ENCODE measurements at regions not wholly inside any gene's neighbourhood (a gene's known extent, or its start where the extent isn't known, plus 50 kb on each side); places are given as distances from the start of the nearest gene placed in this dataset.
A peak's percentile ranks its signal among the peaks of the same experiment; 100 is the strongest.

DNA sequence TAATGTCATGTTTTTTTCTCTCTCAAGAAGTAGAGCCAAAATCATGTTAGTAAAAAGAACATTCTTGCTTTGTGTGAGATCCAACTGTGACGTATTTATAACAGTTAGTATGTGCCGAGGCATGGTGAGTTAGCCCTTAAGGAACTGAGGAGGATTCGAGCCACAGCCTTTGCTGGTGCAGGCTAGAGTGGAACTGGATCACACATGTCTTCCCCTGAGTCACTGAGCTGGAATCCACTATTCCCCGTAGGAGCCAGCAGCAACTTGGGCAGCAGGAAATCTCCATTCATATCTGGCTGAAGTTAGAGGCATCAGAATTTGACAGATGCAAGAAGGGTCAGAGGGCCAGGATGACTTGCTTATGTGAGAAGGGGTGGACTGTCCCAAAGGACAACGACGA lies 144.6 kb upstream of the KIT start:
- Histone ChIP-seq H4K20me1 (ENCODE audit: insufficient read depth) (no peaks in the 10 kb centered on the region), H3K4me1 (ENCODE audit: control insufficient read depth in 1 of 2, insufficient read depth in 2 of 2, low read depth in 1 of 2, low read length in 1 of 2) (peaks cover 3 to 9% of the 10 kb centered on the region in 2 experiments; a peak in 2 of 4 replicates), H3K4me3 (ENCODE audit: low read depth in 2 of 2, low read length in 1 of 2) (no peak overlapping the region), H3K9me2 (no peaks in the 10 kb centered on the region), H3K36me3 (replicated peaks in 1 of 2; ENCODE audit: control insufficient read depth in 1 of 2, insufficient read depth in 2 of 2, low read length in 1 of 2) (no peaks in the 10 kb centered on the region), H3K9ac (no peak overlapping the region), H3K79me2 (ENCODE audit: insufficient read depth) (no peaks in the 10 kb centered on the region), H3K27me3 (ENCODE audit: insufficient read depth) (no peaks in the 10 kb centered on the region), H3K27ac (ENCODE audit: low read depth in 2 of 2, low read length in 1 of 2) (peak overlapping the region in 1 of 2 experiments; percentile 35; a peak in 2 of 4 replicates), H3F3A (replicated peaks; ENCODE audit: insufficient read depth) (no peaks in the 10 kb centered on the region), H2AFZ (ENCODE audit: low read depth) (no peak overlapping the region; the same call in 1 of the 2 replicates), H3K9me3 (no peaks in the 10 kb centered on the region), H3K4me2 (no peak overlapping the region)
- TF ChIP-seq NFIC (IDR thresholded peaks at IDR 0.05; ENCODE audit: borderline replicate concordance), result peak; percentile 49
- TF ChIP-seq, protein P1, sequence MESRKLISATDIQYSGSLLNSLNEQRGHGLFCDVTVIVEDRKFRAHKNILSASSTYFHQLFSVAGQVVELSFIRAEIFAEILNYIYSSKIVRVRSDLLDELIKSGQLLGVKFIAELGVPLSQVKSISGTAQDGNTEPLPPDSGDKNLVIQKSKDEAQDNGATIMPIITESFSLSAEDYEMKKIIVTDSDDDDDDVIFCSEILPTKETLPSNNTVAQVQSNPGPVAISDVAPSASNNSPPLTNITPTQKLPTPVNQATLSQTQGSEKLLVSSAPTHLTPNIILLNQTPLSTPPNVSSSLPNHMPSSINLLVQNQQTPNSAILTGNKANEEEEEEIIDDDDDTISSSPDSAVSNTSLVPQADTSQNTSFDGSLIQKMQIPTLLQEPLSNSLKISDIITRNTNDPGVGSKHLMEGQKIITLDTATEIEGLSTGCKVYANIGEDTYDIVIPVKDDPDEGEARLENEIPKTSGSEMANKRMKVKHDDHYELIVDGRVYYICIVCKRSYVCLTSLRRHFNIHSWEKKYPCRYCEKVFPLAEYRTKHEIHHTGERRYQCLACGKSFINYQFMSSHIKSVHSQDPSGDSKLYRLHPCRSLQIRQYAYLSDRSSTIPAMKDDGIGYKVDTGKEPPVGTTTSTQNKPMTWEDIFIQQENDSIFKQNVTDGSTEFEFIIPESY (IDR thresholded peaks at IDR 0.05; ENCODE audit: borderline replicate concordance, low read depth), result no peak
- no peak for TF ChIP-seq MEF2A (IDR thresholded peaks at IDR 0.05; ENCODE audit: borderline replicate concordance, low read depth)
- peak; percentile 76 for TF ChIP-seq FOSL2 (IDR thresholded peaks at IDR 0.05; ENCODE audit: borderline replicate concordance, low read depth)
- 0 out of 2 replicates have a peak, but pooled peaks have one; percentile 10 for TF ChIP-seq ELF1 (IDR thresholded peaks at IDR 0.05)
- peak; percentile 77 for TF ChIP-seq TCF12 (IDR thresholded peaks at IDR 0.05)
- peak; percentile 64 for TF ChIP-seq JUND (IDR thresholded peaks at IDR 0.05)
- TF ChIP-seq TEAD4 (IDR thresholded peaks at IDR 0.05; ENCODE audit: borderline replicate concordance, insufficient read depth), result 0 out of 2 replicates have a peak, but pooled peaks have one; percentile 43
- TF ChIP-seq, protein P2, sequence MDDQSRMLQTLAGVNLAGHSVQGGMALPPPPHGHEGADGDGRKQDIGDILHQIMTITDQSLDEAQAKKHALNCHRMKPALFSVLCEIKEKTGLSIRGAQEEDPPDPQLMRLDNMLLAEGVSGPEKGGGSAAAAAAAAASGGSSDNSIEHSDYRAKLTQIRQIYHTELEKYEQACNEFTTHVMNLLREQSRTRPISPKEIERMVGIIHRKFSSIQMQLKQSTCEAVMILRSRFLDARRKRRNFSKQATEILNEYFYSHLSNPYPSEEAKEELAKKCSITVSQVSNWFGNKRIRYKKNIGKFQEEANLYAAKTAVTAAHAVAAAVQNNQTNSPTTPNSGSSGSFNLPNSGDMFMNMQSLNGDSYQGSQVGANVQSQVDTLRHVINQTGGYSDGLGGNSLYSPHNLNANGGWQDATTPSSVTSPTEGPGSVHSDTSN (IDR thresholded peaks at IDR 0.05), result peak; percentile 70
- no peak for TF ChIP-seq SMC3 (IDR thresholded peaks at IDR 0.05; ENCODE audit: low read depth, low read length)
- DNase-seq, result no peak
- 36% methylated on average over 6 of the region's 6 CpGs for WGBS (ENCODE audit: low lambda C conversion rate)
- POLR2A ChIA-PET, result no interaction called here
- CTCF ChIA-PET, result no interaction called here

DNA sequence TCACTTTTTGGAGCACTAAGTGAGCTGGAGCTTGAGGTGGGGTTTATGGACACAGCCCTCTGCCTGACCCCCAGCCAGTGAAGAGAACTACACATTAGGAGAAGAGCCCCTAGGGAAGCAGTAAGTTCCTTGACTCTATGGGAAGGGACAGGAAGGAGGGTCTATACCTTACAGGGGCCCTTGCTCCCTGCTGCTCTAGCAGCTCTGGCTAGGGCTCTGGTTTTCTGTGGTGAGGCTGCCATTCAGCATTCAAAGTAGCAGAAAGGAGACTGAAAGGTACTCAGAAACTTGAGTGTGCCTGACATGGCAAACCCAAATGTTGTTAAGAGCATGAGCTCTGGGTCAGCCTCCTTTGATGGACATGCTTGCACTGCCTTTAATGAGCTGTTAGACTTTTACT lies 144.0 kb upstream of the KIT start:
- Histone ChIP-seq H2AFZ (ENCODE audit: low read depth) (no peak overlapping the region), H3F3A (replicated peaks; ENCODE audit: insufficient read depth) (no peaks in the 10 kb centered on the region), H3K9ac (no peak overlapping the region), H3K9me3 (no peaks in the 10 kb centered on the region), H3K79me2 (ENCODE audit: insufficient read depth) (no peaks in the 10 kb centered on the region), H3K27me3 (ENCODE audit: insufficient read depth) (no peaks in the 10 kb centered on the region), H3K4me2 (no peak overlapping the region), H3K36me3 (replicated peaks in 1 of 2; ENCODE audit: control insufficient read depth in 1 of 2, insufficient read depth in 2 of 2, low read length in 1 of 2) (no peaks in the 10 kb centered on the region), H3K9me2 (no peaks in the 10 kb centered on the region), H3K27ac (ENCODE audit: low read depth in 2 of 2, low read length in 1 of 2) (peak overlapping the region in 1 of 2 experiments; percentile 35; a peak in 2 of 4 replicates), H3K4me3 (ENCODE audit: low read depth in 2 of 2, low read length in 1 of 2) (no peak overlapping the region), H4K20me1 (ENCODE audit: insufficient read depth) (no peaks in the 10 kb centered on the region), H3K4me1 (ENCODE audit: control insufficient read depth in 1 of 2, insufficient read depth in 2 of 2, low read depth in 1 of 2, low read length in 1 of 2) (peaks cover 3 to 9% of the 10 kb centered on the region in 2 experiments; a peak in 2 of 4 replicates)
- TF ChIP-seq EP300 (IDR thresholded peaks at IDR 0.05; ENCODE audit: borderline replicate concordance in 1 of 2, low read depth in 1 of 2, low read length in 1 of 2), result no peak
- POLR2A ChIA-PET, result no interaction called here
- no peak for DNase-seq
- CTCF ChIA-PET, result no interaction called here
